ENCODE measurements at regions not wholly inside any gene's neighbourhood (a gene's known extent, or its start where the extent isn't known, plus 50 kb on each side); places are given as distances from the start of the nearest gene placed in this dataset.

DNA sequence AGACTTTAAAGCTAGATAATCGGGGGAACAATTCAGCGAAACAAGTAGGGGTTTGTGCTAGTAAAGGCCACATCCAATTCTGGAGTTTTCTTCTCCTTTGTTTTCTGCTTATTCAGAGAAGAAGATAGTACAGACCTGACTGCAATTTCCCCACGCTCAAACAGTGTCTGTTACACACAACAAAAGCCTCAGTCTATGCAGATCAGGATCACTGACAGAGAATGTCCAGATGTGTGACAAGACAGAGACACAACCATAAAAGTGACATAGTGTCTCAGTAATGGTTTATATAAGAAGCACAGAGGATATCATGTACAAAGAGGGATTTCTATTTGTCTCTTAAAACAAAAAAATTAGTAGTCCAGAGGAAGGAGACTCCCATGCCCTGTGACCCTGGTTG lies 70.7 kb upstream of the GTF3A start:
- TF ChIP-seq, protein P1, sequence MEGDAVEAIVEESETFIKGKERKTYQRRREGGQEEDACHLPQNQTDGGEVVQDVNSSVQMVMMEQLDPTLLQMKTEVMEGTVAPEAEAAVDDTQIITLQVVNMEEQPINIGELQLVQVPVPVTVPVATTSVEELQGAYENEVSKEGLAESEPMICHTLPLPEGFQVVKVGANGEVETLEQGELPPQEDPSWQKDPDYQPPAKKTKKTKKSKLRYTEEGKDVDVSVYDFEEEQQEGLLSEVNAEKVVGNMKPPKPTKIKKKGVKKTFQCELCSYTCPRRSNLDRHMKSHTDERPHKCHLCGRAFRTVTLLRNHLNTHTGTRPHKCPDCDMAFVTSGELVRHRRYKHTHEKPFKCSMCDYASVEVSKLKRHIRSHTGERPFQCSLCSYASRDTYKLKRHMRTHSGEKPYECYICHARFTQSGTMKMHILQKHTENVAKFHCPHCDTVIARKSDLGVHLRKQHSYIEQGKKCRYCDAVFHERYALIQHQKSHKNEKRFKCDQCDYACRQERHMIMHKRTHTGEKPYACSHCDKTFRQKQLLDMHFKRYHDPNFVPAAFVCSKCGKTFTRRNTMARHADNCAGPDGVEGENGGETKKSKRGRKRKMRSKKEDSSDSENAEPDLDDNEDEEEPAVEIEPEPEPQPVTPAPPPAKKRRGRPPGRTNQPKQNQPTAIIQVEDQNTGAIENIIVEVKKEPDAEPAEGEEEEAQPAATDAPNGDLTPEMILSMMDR (IDR thresholded peaks at IDR 0.05; ENCODE audit: insufficient read depth, low read depth, low read length): no peak
- no peak for TF ChIP-seq EZH2 (IDR thresholded peaks at IDR 0.05; ENCODE audit: insufficient read depth, low read length)
